Vagina (tissue), 2 donors: ENCODE measurements at regions not wholly inside any gene's neighbourhood (a gene's known extent, or its start where the extent isn't known, plus 50 kb on each side); places are given as distances from the start of the nearest gene placed in this dataset.

Experiments
- DNase-seq, 2 donors: peaks; one replicate each; pipeline ENCODE4 v3.0.0-alpha.2; 2017; ENCODE audit errors: extremely low spot score in 2 of 2
- H3K27ac ChIP-seq: fragments of 200-600 bp; sonication (generic); one replicate; pipeline ENCODE4 v1.5.1; 2019
- H3K27me3 ChIP-seq: fragments of 200-600 bp; sonication (generic); one replicate; pipeline ENCODE4 v1.5.1; 2019
- H3K36me3 ChIP-seq, 2 donors: fragments of 200-600 bp; sonication (generic); one replicate each; pipeline ENCODE4 v1.5.1; 2017 to 2019
- H3K4me1 ChIP-seq: fragments of 200-600 bp; sonication (generic); one replicate; pipeline ENCODE4 v1.5.1; 2019
- H3K4me3 ChIP-seq, 2 donors: fragments of 200-600 bp; sonication (generic); 1 replicate in 1 of 2; 2 replicates in 1 of 2; pipeline ENCODE4 v1.5.1; 2016 to 2019
- H3K9me3 ChIP-seq: fragments of 200-600 bp; sonication (generic); one replicate; pipeline ENCODE4 v1.5.1; 2019
- POLR2A ChIP-seq, 2 donors: fragments of 450-650 bp; IDR thresholded peaks; one replicate each; pipeline ENCODE4 v1.6.1; 2017; ENCODE audit warnings: antibody characterized with exemption in 2 of 2, mild to moderate bottlenecking in 2 of 2, moderate library complexity in 2 of 2
- POLR2AphosphoS5 ChIP-seq, 2 donors: sonication (generic); formaldehyde crosslinking; IDR thresholded peaks; one replicate each; pipeline ENCODE4 v1.9.0; 2017; ENCODE audit warnings: antibody characterized with exemption in 2 of 2, mild to moderate bottlenecking in 2 of 2, low read depth in 1 of 2; ENCODE audit not compliant: insufficient read depth in 1 of 2
- intact Hi-C: fragments of 100-400 bp; cut with DNase I; formaldehyde crosslinking; loops from one replicate; pipeline ENCODE4 v1.15.1; 2023
- TF ChIP-seq, protein P1 (sequence below), 3 experiments: fragments of 450-650 bp in 2 of 3; fragments of 200-600 bp in 1 of 3; sonication (generic) in 1 of 3; IDR thresholded peaks; one replicate each; pipeline ENCODE4 v1.5.1; 2017 to 2019; ENCODE audit warnings: antibody characterized with exemption in 3 of 3, mild to moderate bottlenecking in 2 of 3, moderate library complexity in 2 of 3

- Histone ChIP-seq H3K36me3 (no peaks in the 10 kb centered on the region), H3K4me3 (no peak overlapping the region), H3K27me3 (no peaks in the 10 kb centered on the region), H3K4me1 (no peaks in the 10 kb centered on the region), H3K9me3 (no peaks in the 10 kb centered on the region), H3K27ac (no peak overlapping the region)
- TF ChIP-seq, protein P1, sequence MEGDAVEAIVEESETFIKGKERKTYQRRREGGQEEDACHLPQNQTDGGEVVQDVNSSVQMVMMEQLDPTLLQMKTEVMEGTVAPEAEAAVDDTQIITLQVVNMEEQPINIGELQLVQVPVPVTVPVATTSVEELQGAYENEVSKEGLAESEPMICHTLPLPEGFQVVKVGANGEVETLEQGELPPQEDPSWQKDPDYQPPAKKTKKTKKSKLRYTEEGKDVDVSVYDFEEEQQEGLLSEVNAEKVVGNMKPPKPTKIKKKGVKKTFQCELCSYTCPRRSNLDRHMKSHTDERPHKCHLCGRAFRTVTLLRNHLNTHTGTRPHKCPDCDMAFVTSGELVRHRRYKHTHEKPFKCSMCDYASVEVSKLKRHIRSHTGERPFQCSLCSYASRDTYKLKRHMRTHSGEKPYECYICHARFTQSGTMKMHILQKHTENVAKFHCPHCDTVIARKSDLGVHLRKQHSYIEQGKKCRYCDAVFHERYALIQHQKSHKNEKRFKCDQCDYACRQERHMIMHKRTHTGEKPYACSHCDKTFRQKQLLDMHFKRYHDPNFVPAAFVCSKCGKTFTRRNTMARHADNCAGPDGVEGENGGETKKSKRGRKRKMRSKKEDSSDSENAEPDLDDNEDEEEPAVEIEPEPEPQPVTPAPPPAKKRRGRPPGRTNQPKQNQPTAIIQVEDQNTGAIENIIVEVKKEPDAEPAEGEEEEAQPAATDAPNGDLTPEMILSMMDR (IDR thresholded peaks at IDR 0.05): peak; percentile 31 to 42 (median 35)
- TF ChIP-seq POLR2A (IDR thresholded peaks at IDR 0.05): no peak
- no peak for DNase-seq
- intact Hi-C loops: no loop called here
Measured at GRCh38 chr2:121095257-121096080, 189.5 kb downstream of the TFCP2L1 start.

DNA sequence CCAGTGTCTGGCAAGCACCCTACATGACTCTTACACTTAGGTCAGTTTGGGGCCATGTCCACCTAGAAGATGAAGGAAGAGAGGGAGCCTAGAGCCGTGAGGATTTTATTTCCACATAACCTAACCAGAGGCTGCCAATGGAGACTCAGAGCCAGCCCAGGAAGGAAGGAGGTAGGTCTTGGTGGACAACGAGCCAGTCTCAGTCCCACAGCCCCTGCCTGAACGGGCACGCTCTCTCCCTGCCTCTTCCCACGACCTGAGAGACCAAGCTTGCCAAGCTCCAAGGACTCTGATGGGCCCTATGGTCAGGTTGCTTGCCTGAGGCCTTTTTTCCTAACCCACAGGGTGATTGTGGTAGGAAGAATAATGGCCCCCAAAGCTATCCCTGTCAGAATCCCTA, 188.4 kb downstream of the TFCP2L1 start:
- Histone ChIP-seq H3K36me3 (no peaks in the 10 kb centered on the region), H3K4me3 (no peak overlapping the region), H3K9me3 (no peaks in the 10 kb centered on the region), H3K27ac (no peak overlapping the region), H3K4me1 (no peaks in the 10 kb centered on the region), H3K27me3 (no peaks in the 10 kb centered on the region)
- intact Hi-C loops: no loop called here
- DNase-seq: no peak
- TF ChIP-seq POLR2A (IDR thresholded peaks at IDR 0.05) (no peak), POLR2AphosphoS5 (IDR thresholded peaks at IDR 0.05; ENCODE audit: insufficient read depth in 1 of 2, low read depth in 1 of 2) (no peak)
- TF ChIP-seq, protein P1 (IDR thresholded peaks at IDR 0.05): no peak

GRCh38 chr2:121098556-121098955, 186.4 kb downstream of the TFCP2L1 start:
- Histone ChIP-seq H3K4me3 (no peak overlapping the region), H3K27me3 (no peaks in the 10 kb centered on the region), H3K9me3 (no peaks in the 10 kb centered on the region), H3K27ac (no peak overlapping the region), H3K4me1 (no peaks in the 10 kb centered on the region), H3K36me3 (no peaks in the 10 kb centered on the region)
- TF ChIP-seq, protein P1 (IDR thresholded peaks at IDR 0.05): no peak
- TF ChIP-seq POLR2A (IDR thresholded peaks at IDR 0.05) (no peak), POLR2AphosphoS5 (IDR thresholded peaks at IDR 0.05; ENCODE audit: insufficient read depth in 1 of 2, low read depth in 1 of 2) (no peak)
- DNase-seq: no peak
- intact Hi-C loops: no loop called here

GRCh38 chr2:121099329-121100290, 185.4 kb downstream of the TFCP2L1 start:
- intact Hi-C loops: no loop called here
- DNase-seq: no peak
- no peak overlapping the region for H3K27ac ChIP-seq

More at GRCh38 chr2:121099329-121100290, 185.4 kb downstream of the TFCP2L1 start:
- no peak overlapping the region for H3K4me3 ChIP-seq
- H3K4me1 ChIP-seq: no peaks in the 10 kb centered on the region
- H3K27me3 ChIP-seq: no peaks in the 10 kb centered on the region
- no peak for TF ChIP-seq POLR2AphosphoS5 (IDR thresholded peaks at IDR 0.05; ENCODE audit: insufficient read depth in 1 of 2, low read depth in 1 of 2)
- TF ChIP-seq, protein P1 (IDR thresholded peaks at IDR 0.05): no peak
- TF ChIP-seq POLR2A (IDR thresholded peaks at IDR 0.05): no peak
- no peaks in the 10 kb centered on the region for H3K36me3 ChIP-seq
- H3K9me3 ChIP-seq: no peaks in the 10 kb centered on the region
